ENCODE measurements at regions not wholly inside any gene's neighbourhood (a gene's known extent, or its start where the extent isn't known, plus 50 kb on each side); places are given as distances from the start of the nearest gene placed in this dataset.

GRCh38 chr2:5977477-5977876 is 285.3 kb downstream of the SOX11 start:
- Histone ChIP-seq H3K9me2 (replicated peaks; ENCODE audit: low read depth, low read length) (no peaks in the 10 kb centered on the region), H2AFZ (ENCODE audit: low read length) (no peak overlapping the region), H3K9me3 (ENCODE audit: insufficient read depth, low read depth, low read length) (no peaks in the 10 kb centered on the region; the same call in 1 of the 2 replicates), H3K9ac (ENCODE audit: low read depth, low read length, poor library complexity, severe bottlenecking) (no peak overlapping the region), H3K79me2 (ENCODE audit: insufficient read depth, low read length) (no peaks in the 10 kb centered on the region), H3K4me1 (ENCODE audit: insufficient read depth, low read length, poor library complexity, severe bottlenecking) (no peaks in the 10 kb centered on the region), H3K4me3 (ENCODE audit: low read length, poor library complexity, severe bottlenecking) (no peak overlapping the region), H3F3A (ENCODE audit: low read depth) (no peaks in the 10 kb centered on the region), H3K27me3 (ENCODE audit: insufficient read depth, low read length, poor library complexity, severe bottlenecking) (no peaks in the 10 kb centered on the region), H3K36me3 (ENCODE audit: insufficient read depth, low read length) (no peaks in the 10 kb centered on the region), H4K20me1 (ENCODE audit: insufficient read depth, low read length, poor library complexity, severe bottlenecking) (no peaks in the 10 kb centered on the region), H3K4me2 (ENCODE audit: low read depth, low read length, poor library complexity, severe bottlenecking) (no peak overlapping the region)
- no peak for TF ChIP-seq EZH2phosphoT487 (IDR thresholded peaks at IDR 0.05; ENCODE audit: borderline replicate concordance)
- TF ChIP-seq, protein P1, sequence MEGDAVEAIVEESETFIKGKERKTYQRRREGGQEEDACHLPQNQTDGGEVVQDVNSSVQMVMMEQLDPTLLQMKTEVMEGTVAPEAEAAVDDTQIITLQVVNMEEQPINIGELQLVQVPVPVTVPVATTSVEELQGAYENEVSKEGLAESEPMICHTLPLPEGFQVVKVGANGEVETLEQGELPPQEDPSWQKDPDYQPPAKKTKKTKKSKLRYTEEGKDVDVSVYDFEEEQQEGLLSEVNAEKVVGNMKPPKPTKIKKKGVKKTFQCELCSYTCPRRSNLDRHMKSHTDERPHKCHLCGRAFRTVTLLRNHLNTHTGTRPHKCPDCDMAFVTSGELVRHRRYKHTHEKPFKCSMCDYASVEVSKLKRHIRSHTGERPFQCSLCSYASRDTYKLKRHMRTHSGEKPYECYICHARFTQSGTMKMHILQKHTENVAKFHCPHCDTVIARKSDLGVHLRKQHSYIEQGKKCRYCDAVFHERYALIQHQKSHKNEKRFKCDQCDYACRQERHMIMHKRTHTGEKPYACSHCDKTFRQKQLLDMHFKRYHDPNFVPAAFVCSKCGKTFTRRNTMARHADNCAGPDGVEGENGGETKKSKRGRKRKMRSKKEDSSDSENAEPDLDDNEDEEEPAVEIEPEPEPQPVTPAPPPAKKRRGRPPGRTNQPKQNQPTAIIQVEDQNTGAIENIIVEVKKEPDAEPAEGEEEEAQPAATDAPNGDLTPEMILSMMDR (conservative IDR thresholded peaks at IDR 0.05; ENCODE audit: low read length): no peak

DNA sequence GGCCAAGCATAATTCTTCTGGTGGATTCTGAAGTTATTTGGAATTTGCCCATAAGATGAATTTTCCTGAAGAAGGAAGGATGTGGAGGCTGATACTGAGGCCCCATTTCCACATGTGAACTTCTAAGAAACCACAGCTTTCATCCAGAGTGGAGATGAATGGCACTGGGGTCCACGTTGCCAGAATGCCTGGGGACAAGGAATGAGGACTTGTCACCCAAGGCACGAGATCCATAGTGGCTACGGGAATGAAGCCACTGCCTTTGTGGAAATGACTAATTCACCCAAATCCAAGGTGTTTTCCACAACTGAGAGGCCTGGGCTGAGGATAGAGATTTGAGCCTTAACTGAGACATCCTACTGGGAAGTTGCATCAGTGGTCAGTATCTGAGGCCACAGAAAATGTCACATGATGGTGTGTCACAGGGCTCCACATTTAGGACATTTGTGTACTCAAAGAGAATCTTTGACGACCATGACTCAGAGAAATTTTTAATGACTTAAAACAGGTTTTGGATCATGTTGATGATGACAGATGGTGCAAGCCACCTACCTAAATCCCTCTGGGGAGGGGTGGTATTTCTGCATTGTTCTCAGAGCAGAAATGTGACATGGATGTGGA is 286.1 kb downstream of the SOX11 start:
- Histone ChIP-seq H3K4me3 (ENCODE audit: low read length, poor library complexity, severe bottlenecking) (no peak overlapping the region), H3K36me3 (ENCODE audit: insufficient read depth, low read length) (no peaks in the 10 kb centered on the region), H3K27me3 (ENCODE audit: insufficient read depth, low read length, poor library complexity, severe bottlenecking) (no peaks in the 10 kb centered on the region), H3K9me2 (replicated peaks; ENCODE audit: low read depth, low read length) (no peaks in the 10 kb centered on the region), H3K4me1 (ENCODE audit: insufficient read depth, low read length, poor library complexity, severe bottlenecking) (no peaks in the 10 kb centered on the region), H3K9ac (ENCODE audit: low read depth, low read length, poor library complexity, severe bottlenecking) (no peak overlapping the region), H3K79me2 (ENCODE audit: insufficient read depth, low read length) (no peaks in the 10 kb centered on the region), H3F3A (ENCODE audit: low read depth) (no peaks in the 10 kb centered on the region), H3K9me3 (ENCODE audit: insufficient read depth, low read depth, low read length) (no peaks in the 10 kb centered on the region; the same call in 1 of the 2 replicates), H4K20me1 (ENCODE audit: insufficient read depth, low read length, poor library complexity, severe bottlenecking) (no peaks in the 10 kb centered on the region), H2AFZ (ENCODE audit: low read length) (no peak overlapping the region), H3K4me2 (ENCODE audit: low read depth, low read length, poor library complexity, severe bottlenecking) (no peak overlapping the region)
- TF ChIP-seq, protein P1 (conservative IDR thresholded peaks at IDR 0.05; ENCODE audit: low read length): no peak
- no peak for TF ChIP-seq EZH2phosphoT487 (IDR thresholded peaks at IDR 0.05; ENCODE audit: borderline replicate concordance)

DNA sequence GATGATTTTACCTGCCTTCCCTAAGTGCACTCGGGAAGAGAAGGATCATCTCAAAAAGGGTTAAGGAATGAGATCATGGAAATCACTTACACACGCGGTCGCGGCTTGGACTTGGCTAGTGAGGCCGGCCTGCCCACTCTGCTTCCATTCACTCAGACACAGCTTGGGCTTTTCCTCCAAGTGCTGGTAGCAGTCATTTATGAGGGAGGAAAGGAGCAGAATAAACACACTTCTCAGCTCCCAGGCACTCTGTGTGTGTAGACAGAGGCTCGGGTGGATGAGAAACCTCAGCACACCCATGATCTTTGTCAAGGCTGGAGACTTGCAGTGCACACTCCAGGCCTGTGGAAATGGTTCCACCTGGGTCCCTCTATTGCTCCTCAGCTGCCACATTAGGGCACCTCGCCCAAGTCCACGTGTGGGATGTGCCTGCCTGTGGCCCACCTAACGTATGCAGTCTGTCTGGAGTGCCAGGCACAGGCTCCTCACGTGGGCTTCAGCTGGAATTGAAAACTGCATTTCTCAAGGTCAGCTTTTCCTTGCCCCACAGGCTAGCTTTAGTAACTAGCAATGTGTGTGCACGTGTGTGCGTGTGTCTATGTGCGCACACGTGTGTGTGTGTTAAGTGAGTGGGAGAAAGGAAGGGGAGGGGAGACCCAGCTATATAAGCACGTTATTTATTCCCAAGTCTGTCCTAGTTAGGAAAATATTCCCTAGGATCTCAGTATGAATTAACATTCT is 288.4 kb downstream of the SOX11 start:
- Histone ChIP-seq H3K4me1 (ENCODE audit: insufficient read depth, low read length, poor library complexity, severe bottlenecking) (no peaks in the 10 kb centered on the region), H3K9me3 (ENCODE audit: insufficient read depth, low read depth, low read length) (no peaks in the 10 kb centered on the region; the same call in 1 of the 2 replicates), H3F3A (ENCODE audit: low read depth) (no peaks in the 10 kb centered on the region), H4K20me1 (ENCODE audit: insufficient read depth, low read length, poor library complexity, severe bottlenecking) (no peaks in the 10 kb centered on the region), H3K79me2 (ENCODE audit: insufficient read depth, low read length) (no peaks in the 10 kb centered on the region), H3K9ac (ENCODE audit: low read depth, low read length, poor library complexity, severe bottlenecking) (no peak overlapping the region), H2AFZ (ENCODE audit: low read length) (no peak overlapping the region), H3K4me2 (ENCODE audit: low read depth, low read length, poor library complexity, severe bottlenecking) (no peak overlapping the region), H3K27me3 (ENCODE audit: insufficient read depth, low read length, poor library complexity, severe bottlenecking) (no peaks in the 10 kb centered on the region), H3K4me3 (ENCODE audit: low read length, poor library complexity, severe bottlenecking) (no peak overlapping the region), H3K36me3 (ENCODE audit: insufficient read depth, low read length) (no peaks in the 10 kb centered on the region), H3K9me2 (replicated peaks; ENCODE audit: low read depth, low read length) (no peaks in the 10 kb centered on the region)
- no peak for TF ChIP-seq EZH2phosphoT487 (IDR thresholded peaks at IDR 0.05; ENCODE audit: borderline replicate concordance)
- TF ChIP-seq, protein P1 (conservative IDR thresholded peaks at IDR 0.05; ENCODE audit: low read length): no peak

All from Loucy (cell line).